ENCODE measurements at regions not wholly inside any gene's neighbourhood (a gene's known extent, or its start where the extent isn't known, plus 50 kb on each side); places are given as distances from the start of the nearest gene placed in this dataset.

DNA sequence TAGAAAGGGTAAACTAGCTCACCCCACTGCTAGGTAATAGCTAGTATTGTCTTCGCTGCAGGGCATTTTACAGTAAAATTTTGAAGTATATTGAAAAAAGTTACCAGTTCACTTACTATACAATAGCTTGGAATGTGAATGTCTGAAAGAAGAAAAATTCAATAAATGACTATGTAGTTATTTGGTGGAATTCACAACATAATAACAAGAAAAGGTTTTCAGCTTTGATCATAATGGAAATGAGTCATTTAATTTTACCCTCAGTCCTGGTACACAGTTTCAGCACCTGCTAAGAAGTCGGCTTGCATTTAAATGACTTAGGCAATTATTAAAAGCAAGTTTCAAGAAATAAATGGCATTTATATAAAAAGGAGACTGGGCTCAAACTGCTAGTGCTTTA lies 90.4 kb downstream of the NUP35 start:
- no peak for DNase-seq
- H3K36me3 Mint-ChIP-seq, result peaks cover 4 to 10% (median 4%) of the 10 kb centered on the region in 3 donors
- H3K4me1 Mint-ChIP-seq, result no peaks in the 10 kb centered on the region
- H3K4me3 Mint-ChIP-seq, result no peak overlapping the region
- H3K27me3 Mint-ChIP-seq (ENCODE audit: low read depth in 3 of 3), result no peaks in the 10 kb centered on the region
- no peak overlapping the region for H3K27ac Mint-ChIP-seq
- H3K9me3 Mint-ChIP-seq, result peaks cover 0 to 5% (median 0%) of the 10 kb centered on the region in 6 donors

DNA sequence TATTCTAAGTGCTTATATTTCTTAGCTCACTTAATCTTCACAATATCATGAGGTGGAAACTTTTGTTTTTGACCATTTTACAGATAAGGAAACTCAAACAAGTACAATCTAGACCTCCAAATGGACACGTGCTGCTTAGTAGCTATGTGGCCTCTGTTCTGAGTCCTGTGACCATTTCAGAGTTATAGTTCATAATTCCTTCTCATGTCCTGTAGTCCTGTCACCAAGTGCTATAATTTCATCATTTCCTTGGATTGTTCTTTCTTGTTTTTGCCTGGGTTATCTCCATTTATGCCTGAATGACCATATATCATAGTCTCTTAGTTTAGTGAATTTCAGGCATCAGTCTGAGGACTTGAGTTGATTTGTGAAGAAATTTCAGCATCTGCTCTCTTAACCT lies 91.7 kb downstream of the NUP35 start:
- Mint-ChIP-seq H3K27me3 (ENCODE audit: low read depth in 3 of 3) (no peaks in the 10 kb centered on the region), H3K9me3 (no peaks in the 10 kb centered on the region), H3K27ac (peak overlapping the region in 1 of 6 donors; percentile 26), H3K4me3 (no peak overlapping the region), H3K36me3 (peaks cover 0 to 4% (median 0%) of the 10 kb centered on the region in 3 donors), H3K4me1 (no peaks in the 10 kb centered on the region)
- no peak for DNase-seq

DNA sequence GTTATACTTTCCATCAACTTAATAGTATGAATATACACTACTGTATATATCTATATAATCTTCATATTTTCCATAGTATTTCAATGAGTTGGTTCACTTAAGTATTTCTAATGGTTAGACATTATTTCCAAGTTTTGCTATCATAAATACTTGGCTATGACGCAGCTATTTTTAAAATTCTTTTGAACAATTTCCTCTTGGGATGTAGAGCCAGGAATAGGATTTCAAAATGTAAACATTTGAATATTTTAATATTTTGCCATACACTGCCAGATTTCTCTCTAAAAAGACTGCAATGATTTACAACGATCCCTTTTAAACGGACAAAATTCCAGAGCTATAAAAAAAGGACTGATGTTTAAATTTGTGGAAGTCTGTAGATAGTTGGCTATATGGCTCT lies 95.6 kb downstream of the NUP35 start:
- Mint-ChIP-seq H3K4me3 (no peak overlapping the region), H3K27ac (no peak overlapping the region), H3K4me1 (no peaks in the 10 kb centered on the region), H3K9me3 (peaks cover 0 to 1% (median 0%) of the 10 kb centered on the region in 6 donors), H3K36me3 (peaks cover 4 to 6% (median 5%) of the 10 kb centered on the region in 3 donors), H3K27me3 (ENCODE audit: low read depth in 3 of 3) (no peaks in the 10 kb centered on the region)
- no peak for DNase-seq

DNA sequence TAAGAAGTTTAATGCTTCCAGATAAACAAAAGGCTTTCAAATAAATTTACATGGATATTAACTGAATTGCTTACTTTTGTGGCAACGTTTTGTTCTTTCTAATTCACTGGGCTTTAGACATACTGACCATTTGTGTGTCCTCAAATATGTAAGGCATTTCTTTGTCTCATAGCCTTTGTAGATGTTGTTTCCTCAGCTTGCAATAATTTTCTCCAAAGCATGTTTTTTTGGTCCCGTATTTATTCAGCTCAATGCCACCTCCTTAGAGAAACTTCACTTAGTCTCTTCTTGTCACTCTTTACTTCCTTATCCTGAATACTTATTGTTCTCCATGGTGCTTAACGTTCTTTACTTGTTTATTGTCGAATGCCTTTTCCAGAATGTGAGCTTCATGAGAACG lies 98.5 kb downstream of the NUP35 start:
- Mint-ChIP-seq H3K27me3 (ENCODE audit: low read depth in 3 of 3) (no peaks in the 10 kb centered on the region), H3K4me1 (no peaks in the 10 kb centered on the region), H3K4me3 (no peak overlapping the region), H3K27ac (no peak overlapping the region), H3K9me3 (peaks cover 0 to 1% (median 0%) of the 10 kb centered on the region in 6 donors), H3K36me3 (peaks cover 4 to 6% (median 5%) of the 10 kb centered on the region in 3 donors)
- no peak for DNase-seq

DNA sequence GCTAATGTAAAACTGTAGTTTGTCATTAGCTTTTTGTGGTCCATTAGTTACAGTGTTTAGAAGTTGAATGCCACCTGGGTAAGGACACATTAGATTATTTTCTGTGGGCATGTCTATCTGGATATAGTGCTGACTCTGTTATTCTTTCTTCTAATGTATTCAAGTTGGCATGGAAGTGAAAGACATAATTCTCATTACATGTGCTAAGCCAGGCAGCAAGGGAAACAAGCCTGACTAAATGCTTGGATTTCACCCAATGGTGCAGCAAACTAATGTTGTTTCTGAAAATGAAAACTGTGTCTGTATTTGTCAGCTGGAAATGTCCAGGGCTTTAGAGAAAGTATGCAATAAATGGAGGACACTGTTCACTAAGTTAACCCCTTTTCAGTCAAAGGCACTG lies 100.7 kb downstream of the NUP35 start:
- Mint-ChIP-seq H3K27ac (no peak overlapping the region), H3K27me3 (ENCODE audit: low read depth in 3 of 3) (no peaks in the 10 kb centered on the region), H3K4me1 (no peaks in the 10 kb centered on the region), H3K4me3 (no peak overlapping the region), H3K9me3 (peaks cover 0 to 2% (median 0%) of the 10 kb centered on the region in 6 donors), H3K36me3 (peaks cover 4 to 6% (median 5%) of the 10 kb centered on the region in 3 donors)
- DNase-seq, result no peak

DNA sequence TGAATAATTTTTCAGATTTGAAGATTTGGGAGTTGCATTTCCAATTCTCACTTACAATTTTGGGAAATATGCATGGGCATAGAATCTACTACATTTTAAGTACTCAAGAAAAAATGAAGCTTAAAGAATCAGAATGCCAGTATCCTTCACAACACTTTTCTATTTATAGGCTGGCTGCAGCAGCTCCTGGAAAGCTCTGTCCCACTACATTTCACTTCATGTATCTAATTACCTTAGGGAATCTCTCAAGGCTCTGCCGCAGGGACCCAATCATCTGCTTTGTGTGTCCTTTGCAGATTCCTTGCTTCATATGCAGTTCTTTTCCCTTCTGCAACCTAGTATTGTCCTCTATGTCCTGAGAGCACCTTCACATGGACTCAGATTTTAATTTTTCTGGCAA lies 102.9 kb downstream of the NUP35 start:
- H3K27ac Mint-ChIP-seq, result no peak overlapping the region
- H3K36me3 Mint-ChIP-seq, result peaks cover 0 to 1% (median under 1%) of the 10 kb centered on the region in 3 donors
- no peak overlapping the region for H3K4me3 Mint-ChIP-seq
- no peaks in the 10 kb centered on the region for H3K27me3 Mint-ChIP-seq (ENCODE audit: low read depth in 3 of 3)
- no peak for DNase-seq
- no peaks in the 10 kb centered on the region for H3K4me1 Mint-ChIP-seq
- peaks cover 0 to 2% (median 0%) of the 10 kb centered on the region in 6 donors for H3K9me3 Mint-ChIP-seq

DNA sequence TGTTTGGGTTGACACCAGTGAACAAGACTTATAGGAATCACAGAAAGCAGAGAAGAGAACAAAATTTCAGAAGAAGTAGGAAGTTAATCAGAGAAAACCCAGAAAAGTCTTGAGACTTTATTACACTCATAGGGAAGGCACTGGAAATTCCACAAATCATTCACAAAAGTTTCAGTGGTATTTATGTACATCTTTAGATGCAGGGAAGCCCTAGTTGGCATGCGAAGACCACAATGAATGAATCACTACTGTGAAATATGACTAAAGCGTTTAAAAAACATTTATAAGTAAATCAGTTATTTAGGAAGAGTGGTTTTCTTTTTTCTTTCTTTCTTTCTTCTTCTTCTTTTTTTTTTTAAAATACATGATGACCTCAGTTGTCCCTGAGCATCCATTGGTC lies 105.1 kb downstream of the NUP35 start:
- Mint-ChIP-seq H3K4me3 (no peak overlapping the region), H3K27ac (no peak overlapping the region), H3K27me3 (ENCODE audit: low read depth in 3 of 3) (no peaks in the 10 kb centered on the region), H3K36me3 (no peaks in the 10 kb centered on the region), H3K4me1 (no peaks in the 10 kb centered on the region), H3K9me3 (peaks cover 0 to 3% (median under 1%) of the 10 kb centered on the region in 6 donors)
- no peak for DNase-seq

DNA sequence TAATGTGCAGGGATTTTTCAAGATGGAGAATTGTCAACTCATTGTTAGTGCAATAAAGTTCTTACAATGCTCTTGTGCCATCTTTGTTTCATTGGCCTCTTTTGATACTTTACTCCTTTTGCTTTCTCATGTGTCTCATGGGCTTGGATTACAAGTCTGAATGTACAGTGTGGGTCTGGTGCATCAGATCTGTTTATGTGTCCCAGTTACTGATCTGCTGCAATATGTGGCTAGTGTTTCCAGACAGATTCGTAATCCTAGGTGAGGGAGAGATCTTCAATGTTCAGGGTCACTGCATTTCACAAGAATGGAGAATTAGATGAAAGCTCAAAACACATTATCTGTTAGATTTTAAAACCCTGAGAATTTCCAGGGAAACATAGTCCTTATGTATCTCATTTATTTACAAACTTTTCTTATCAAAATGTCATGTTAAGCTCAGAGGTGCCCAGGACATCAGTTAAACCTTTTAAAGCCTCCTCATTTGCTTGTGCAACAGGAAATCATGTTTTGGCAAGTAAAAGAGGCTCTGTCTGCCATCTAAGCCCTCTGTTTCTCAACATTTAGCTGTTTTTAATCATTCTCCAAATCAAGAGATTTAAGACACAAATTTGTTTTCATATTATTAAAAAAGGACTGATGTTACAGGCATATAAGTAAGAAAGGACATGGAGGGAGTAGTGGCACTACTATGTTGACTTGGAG lies 108.1 kb downstream of the NUP35 start:
- DNase-seq, result no peak
- Mint-ChIP-seq H3K27me3 (ENCODE audit: low read depth in 3 of 3) (no peaks in the 10 kb centered on the region), H3K36me3 (no peaks in the 10 kb centered on the region), H3K4me3 (no peak overlapping the region), H3K4me1 (no peaks in the 10 kb centered on the region), H3K27ac (no peak overlapping the region), H3K9me3 (peaks cover 0 to 6% (median 2%) of the 10 kb centered on the region in 6 donors)

DNA sequence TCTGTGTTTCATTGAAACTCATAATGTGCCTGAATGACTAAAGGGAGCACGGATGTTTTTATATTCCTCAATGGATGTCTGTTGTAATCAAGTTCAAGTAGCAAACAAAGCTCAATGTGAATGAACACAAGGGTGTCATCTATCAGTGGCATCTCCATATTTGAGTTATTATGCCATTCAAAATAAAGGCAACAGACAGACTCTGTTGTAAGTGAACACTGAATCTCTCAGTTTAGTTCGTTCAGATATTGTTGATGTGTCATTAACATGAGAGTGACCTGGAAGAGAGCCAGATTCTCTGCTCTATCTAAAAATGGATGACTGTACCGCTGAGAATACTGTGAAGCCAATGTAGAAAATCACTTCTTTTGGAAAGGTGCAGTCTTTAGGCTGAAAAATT lies 118.7 kb downstream of the NUP35 start:
- Mint-ChIP-seq H3K9me3 (no peaks in the 10 kb centered on the region), H3K4me3 (no peak overlapping the region), H3K27ac (no peak overlapping the region), H3K4me1 (no peaks in the 10 kb centered on the region), H3K36me3 (no peaks in the 10 kb centered on the region), H3K27me3 (ENCODE audit: low read depth in 3 of 3) (peaks cover 0 to 5% (median 4%) of the 10 kb centered on the region in 3 donors)
- no peak for DNase-seq

DNA sequence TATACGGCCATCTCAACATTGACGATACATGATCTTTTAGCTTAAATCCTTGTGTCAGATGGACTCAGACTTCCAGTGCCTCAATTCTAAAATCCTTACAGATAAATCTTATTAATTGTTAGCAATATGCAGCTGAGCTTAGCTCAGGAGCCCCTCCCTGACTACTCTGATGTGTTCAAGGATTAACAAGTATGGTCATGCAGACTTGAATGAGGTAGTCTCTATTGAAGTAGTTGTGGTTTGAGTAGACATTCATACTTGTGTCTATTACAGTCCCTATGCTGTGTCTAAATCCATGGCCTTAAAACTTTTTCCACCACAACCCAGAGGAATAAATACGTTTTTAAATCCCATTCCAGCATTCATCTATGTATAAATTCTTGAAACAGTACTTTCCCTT lies 119.5 kb downstream of the NUP35 start:
- DNase-seq, result no peak
- H3K27me3 Mint-ChIP-seq (ENCODE audit: low read depth in 3 of 3), result peaks cover 0 to 5% (median 4%) of the 10 kb centered on the region in 3 donors
- H3K4me1 Mint-ChIP-seq, result no peaks in the 10 kb centered on the region
- no peak overlapping the region for H3K4me3 Mint-ChIP-seq
- H3K9me3 Mint-ChIP-seq, result no peaks in the 10 kb centered on the region
- no peaks in the 10 kb centered on the region for H3K36me3 Mint-ChIP-seq
- no peak overlapping the region for H3K27ac Mint-ChIP-seq

DNA sequence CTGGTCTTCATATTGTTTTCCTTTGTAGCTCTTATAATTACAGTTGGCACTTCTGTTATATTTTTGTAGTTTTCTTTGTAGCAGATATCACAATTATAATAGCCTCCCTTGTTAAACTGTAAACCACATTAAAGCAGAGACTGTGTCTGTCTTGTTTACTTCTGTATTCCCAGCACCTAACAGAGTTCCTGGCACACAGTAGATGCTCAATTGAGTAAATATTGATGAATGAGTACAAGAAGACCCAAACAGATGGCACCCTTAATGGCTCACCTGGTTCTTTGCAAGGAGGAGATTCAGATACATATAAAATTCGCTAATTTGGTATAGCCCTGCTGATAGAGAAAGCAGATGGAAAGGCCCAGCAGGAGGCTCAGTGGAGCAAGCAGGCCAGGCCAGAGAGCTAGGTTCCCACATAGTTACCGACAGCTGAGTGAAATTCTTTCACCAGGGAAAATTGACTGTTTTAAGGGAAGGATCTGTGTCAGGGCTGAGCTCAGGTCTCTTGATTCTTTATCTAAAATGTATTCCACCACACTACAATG lies 120.1 kb downstream of the NUP35 start:
- Mint-ChIP-seq H3K36me3 (no peaks in the 10 kb centered on the region), H3K27me3 (ENCODE audit: low read depth in 3 of 3) (peaks cover 0 to 5% (median 3%) of the 10 kb centered on the region in 3 donors), H3K9me3 (no peaks in the 10 kb centered on the region), H3K4me1 (no peaks in the 10 kb centered on the region), H3K27ac (no peak overlapping the region), H3K4me3 (no peak overlapping the region)
- no peak for DNase-seq

DNA sequence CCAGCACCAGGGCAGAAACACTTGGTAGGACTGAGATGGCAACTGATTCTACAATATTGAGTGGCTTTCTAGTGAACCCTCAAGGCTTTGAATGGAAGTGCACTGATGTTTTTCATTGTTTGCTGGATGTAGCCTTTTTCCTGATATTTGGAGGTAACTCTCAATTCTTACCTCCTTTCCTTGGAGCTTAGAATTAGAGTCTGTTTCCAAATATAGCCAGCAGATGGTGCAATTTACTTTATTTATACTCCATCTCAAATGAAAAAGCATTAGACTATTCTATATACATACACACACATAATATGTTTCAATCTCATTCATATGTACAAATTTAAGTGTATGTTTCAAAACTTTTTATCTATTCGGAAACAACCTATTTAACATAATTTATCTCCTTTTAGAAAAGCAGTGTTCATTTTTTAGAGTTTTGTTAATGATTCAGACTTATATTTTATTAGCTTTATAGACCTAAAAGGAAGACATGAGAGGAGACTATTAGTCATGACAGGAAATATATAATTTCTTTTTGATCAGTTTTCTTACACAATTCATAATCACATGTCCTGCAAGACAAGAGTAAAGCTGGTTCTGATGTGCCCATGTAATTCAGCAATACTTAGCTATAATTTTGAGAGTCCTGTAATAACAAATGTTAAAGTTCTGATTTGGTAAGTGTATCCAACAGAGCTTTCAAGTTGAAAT lies 124.8 kb downstream of the NUP35 start:
- Mint-ChIP-seq H3K36me3 (no peaks in the 10 kb centered on the region), H3K27ac (no peak overlapping the region), H3K27me3 (ENCODE audit: low read depth in 3 of 3) (no peaks in the 10 kb centered on the region), H3K4me1 (no peaks in the 10 kb centered on the region), H3K4me3 (no peak overlapping the region), H3K9me3 (no peaks in the 10 kb centered on the region)
- no peak for DNase-seq

DNA sequence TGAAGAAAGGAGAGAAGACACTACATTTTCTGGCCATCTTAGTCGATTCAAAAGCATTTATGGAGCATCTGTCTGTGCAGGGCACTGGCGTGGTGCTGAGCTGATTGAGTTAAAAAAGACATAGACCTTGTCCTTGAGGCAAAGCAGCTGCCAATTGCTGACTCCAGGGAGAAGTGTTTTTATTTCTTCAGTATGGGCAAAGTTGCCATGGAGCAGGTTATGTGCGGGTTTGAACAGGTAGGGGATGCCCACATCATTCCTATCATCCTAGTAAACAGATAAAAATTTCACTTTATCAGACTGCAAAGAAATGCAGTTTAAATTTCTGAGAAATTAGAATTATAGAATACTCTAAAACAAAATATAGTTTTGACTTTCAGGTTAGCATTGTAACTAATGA lies 125.8 kb downstream of the NUP35 start:
- H3K9me3 Mint-ChIP-seq, result no peaks in the 10 kb centered on the region
- H3K27ac Mint-ChIP-seq, result no peak overlapping the region
- no peaks in the 10 kb centered on the region for H3K27me3 Mint-ChIP-seq (ENCODE audit: low read depth in 3 of 3)
- H3K4me1 Mint-ChIP-seq, result no peaks in the 10 kb centered on the region
- H3K36me3 Mint-ChIP-seq, result no peaks in the 10 kb centered on the region
- no peak overlapping the region for H3K4me3 Mint-ChIP-seq
- DNase-seq, result no peak

DNA sequence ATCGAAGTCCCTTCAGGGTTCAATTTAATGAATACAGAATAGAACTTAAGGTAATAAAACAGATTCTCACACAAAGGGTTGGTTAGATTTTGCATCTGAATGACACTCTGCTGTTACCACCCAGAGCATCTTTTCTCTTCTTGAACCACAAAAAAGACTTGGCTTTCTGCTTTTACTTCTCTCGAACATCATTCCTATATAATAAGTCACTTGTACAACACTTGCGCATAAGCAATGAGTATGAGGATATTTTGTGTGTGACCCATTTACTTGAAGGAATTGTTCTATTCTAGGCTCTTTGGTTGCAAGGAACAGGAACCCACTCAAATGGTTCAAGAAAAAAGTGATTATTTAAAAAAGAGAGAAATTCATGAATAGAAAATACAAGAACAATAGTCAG lies 126.2 kb downstream of the NUP35 start:
- no peak for DNase-seq
- Mint-ChIP-seq H3K4me1 (no peaks in the 10 kb centered on the region), H3K36me3 (no peaks in the 10 kb centered on the region), H3K4me3 (no peak overlapping the region), H3K9me3 (peaks cover 0 to under 1% (median 0%) of the 10 kb centered on the region in 6 donors), H3K27ac (no peak overlapping the region), H3K27me3 (ENCODE audit: low read depth in 3 of 3) (no peaks in the 10 kb centered on the region)

Data from immature natural killer cell (primary cell).